WTC11 (cell line): ENCODE measurements at regions not wholly inside any gene's neighbourhood (a gene's known extent, or its start where the extent isn't known, plus 50 kb on each side); places are given as distances from the start of the nearest gene placed in this dataset.

Source experiments
- ATAC-seq: fragments of 200-7000 bp; cut with Tn5 transposase; 2 replicates; pipeline ENCODE4 v1.10.0; 2021; ENCODE audit warnings: mild to moderate bottlenecking, moderate library complexity
- CTCF ChIA-PET: fragments of 300-600 bp; sonication (Branson Sonifier 250); formaldehyde crosslinking; loops from one replicate; lab custom pipeline; 2021; ENCODE audit warnings: antibody characterized with exemption; lab: Charles Lee
- POLR2A ChIA-PET: fragments of 350-600 bp; sonication (Branson Sonifier 250); formaldehyde crosslinking; loops from one replicate; lab custom pipeline; 2021; ENCODE audit warnings: antibody characterized with exemption; lab: Charles Lee
- DNase-seq: peaks from one replicate; pipeline ENCODE4 v3.0.0; 2021; ENCODE audit warnings: low spot score
- H3K27ac Mint-ChIP-seq: 2 replicates; pipeline ENCODE4 v1.8.0; 2021; ENCODE audit warnings: mixed read lengths
- H3K27me3 Mint-ChIP-seq: 2 replicates; pipeline ENCODE4 v1.8.0; 2021; ENCODE audit warnings: low read depth, mild to moderate bottlenecking, moderate library complexity, mixed read lengths
- H3K36me3 Mint-ChIP-seq: 2 replicates; pipeline ENCODE4 v1.8.0; 2021; ENCODE audit warnings: mixed read lengths
- H3K4me1 Mint-ChIP-seq: 2 replicates; pipeline ENCODE4 v1.8.0; 2022; ENCODE audit warnings: mixed read lengths
- H3K4me3 Mint-ChIP-seq: 2 replicates; pipeline ENCODE4 v1.8.0; 2021; ENCODE audit warnings: mild to moderate bottlenecking, moderate library complexity, mixed read lengths
- H3K9me3 Mint-ChIP-seq: 2 replicates; pipeline ENCODE4 v1.8.0; 2021; ENCODE audit warnings: mixed read lengths
- ATF2 ChIP-seq: sonication (generic); formaldehyde crosslinking; IDR thresholded peaks from 2 replicates; pipeline ENCODE4 v1.8.1; 2022; ENCODE audit warnings: low read depth, missing genetic modification reagents, borderline replicate concordance
- CBFB ChIP-seq: sonication (generic); formaldehyde crosslinking; IDR thresholded peaks from 2 replicates; pipeline ENCODE4 v1.8.1; 2022; ENCODE audit warnings: mild to moderate bottlenecking, low read depth, missing genetic modification reagents
- CDX4 ChIP-seq: fragments of 250-450 bp; sonication (Bioruptor Pico); IDR thresholded peaks from 2 replicates; pipeline ENCODE4 v1.9.0; 2021; ENCODE audit warnings: moderate library complexity, mild to moderate bottlenecking, inconsistent platforms, borderline replicate concordance
- ELF4 ChIP-seq: sonication (generic); formaldehyde crosslinking; IDR thresholded peaks from 2 replicates; pipeline ENCODE4 v1.8.1; 2022; ENCODE audit warnings: low read depth, mild to moderate bottlenecking, moderate library complexity, missing genetic modification reagents
- ERG ChIP-seq: fragments of 250-450 bp; sonication (Bioruptor Pico); IDR thresholded peaks from 2 replicates; pipeline ENCODE4 v1.8.0; 2021; ENCODE audit warnings: mild to moderate bottlenecking
- FOXP1 ChIP-seq: sonication (generic); formaldehyde crosslinking; IDR thresholded peaks from 2 replicates; pipeline ENCODE4 v1.8.0; 2022; ENCODE audit warnings: missing genetic modification reagents, mild to moderate bottlenecking, moderate library complexity, borderline replicate concordance
- FOXP4 ChIP-seq: sonication (generic); formaldehyde crosslinking; IDR thresholded peaks from 2 replicates; pipeline ENCODE4 v1.8.0; 2022; ENCODE audit warnings: mild to moderate bottlenecking, missing genetic modification reagents
- GRHL2 ChIP-seq: fragments of 250-450 bp; sonication (Bioruptor Pico); IDR thresholded peaks from 2 replicates; pipeline ENCODE4 v1.8.0; 2022; ENCODE audit warnings: mild to moderate bottlenecking, moderate library complexity; ENCODE audit not compliant: insufficient replicate concordance, severe bottlenecking
- GTF2I ChIP-seq: fragments of 250-450 bp; sonication (Bioruptor Pico); conservative IDR thresholded peaks from 2 replicates; pipeline ENCODE4 v1.4.0; 2021; ENCODE audit warnings: mild to moderate bottlenecking
- IRF2 ChIP-seq: sonication (generic); formaldehyde crosslinking; IDR thresholded peaks from 2 replicates; pipeline ENCODE4 v1.8.0; 2022; ENCODE audit warnings: low read depth, missing genetic modification reagents, borderline replicate concordance
- JAZF1 ChIP-seq: fragments of 250-450 bp; sonication (Bioruptor Pico); IDR thresholded peaks from 2 replicates; pipeline ENCODE4 v1.9.0; 2021; ENCODE audit warnings: moderate library complexity, mild to moderate bottlenecking, inconsistent platforms
- KAT7 ChIP-seq: sonication (generic); formaldehyde crosslinking; IDR thresholded peaks from 2 replicates; pipeline ENCODE4 v1.8.1; 2023; ENCODE audit warnings: missing genetic modification reagents, mild to moderate bottlenecking, borderline replicate concordance
- MYBL2 ChIP-seq: sonication (generic); formaldehyde crosslinking; IDR thresholded peaks from 2 replicates; pipeline ENCODE4 v1.8.1; 2023; ENCODE audit warnings: mild to moderate bottlenecking, moderate library complexity, missing genetic modification reagents
- NFE2L1 ChIP-seq: sonication (generic); formaldehyde crosslinking; IDR thresholded peaks from 2 replicates; pipeline ENCODE4 v1.8.1; 2023; ENCODE audit warnings: missing genetic modification reagents
- NFYB ChIP-seq: sonication (generic); formaldehyde crosslinking; conservative IDR thresholded peaks from 2 replicates; pipeline ENCODE4 v1.8.0; 2022; ENCODE audit warnings: low read depth, missing genetic modification reagents
- NR2C2 ChIP-seq: sonication (generic); formaldehyde crosslinking; IDR thresholded peaks from 2 replicates; pipeline ENCODE4 v1.8.0; 2022; ENCODE audit warnings: mild to moderate bottlenecking, missing genetic modification reagents
- PREB ChIP-seq: sonication (generic); formaldehyde crosslinking; IDR thresholded peaks from 2 replicates; pipeline ENCODE4 v1.8.1; 2022; ENCODE audit warnings: mild to moderate bottlenecking, missing genetic modification reagents, moderate library complexity, borderline replicate concordance
- RELA ChIP-seq: sonication (generic); formaldehyde crosslinking; IDR thresholded peaks from 2 replicates; pipeline ENCODE4 v1.8.1; 2022; ENCODE audit warnings: missing genetic modification reagents, mild to moderate bottlenecking, borderline replicate concordance
- RORB ChIP-seq: fragments of 250-450 bp; sonication (Bioruptor Pico); IDR thresholded peaks from 2 replicates; pipeline ENCODE4 v1.9.0; 2021; ENCODE audit warnings: mild to moderate bottlenecking
- SP1 ChIP-seq: sonication (generic); formaldehyde crosslinking; conservative IDR thresholded peaks from 2 replicates; pipeline ENCODE4 v1.8.1; 2022; ENCODE audit warnings: missing genetic modification reagents
- TCF7 ChIP-seq: sonication (generic); formaldehyde crosslinking; IDR thresholded peaks from 2 replicates; pipeline ENCODE4 v1.8.0; 2022; ENCODE audit warnings: mild to moderate bottlenecking, low read depth, missing genetic modification reagents, moderate library complexity
- TEAD4 ChIP-seq: sonication (generic); formaldehyde crosslinking; IDR thresholded peaks from 2 replicates; pipeline ENCODE4 v1.8.0; 2022; ENCODE audit warnings: mild to moderate bottlenecking, missing genetic modification reagents
- TP53 ChIP-seq: sonication (generic); formaldehyde crosslinking; IDR thresholded peaks from 2 replicates; pipeline ENCODE4 v1.8.1; 2023; ENCODE audit warnings: mild to moderate bottlenecking, missing genetic modification reagents
- USF1 ChIP-seq: sonication (generic); formaldehyde crosslinking; IDR thresholded peaks from 2 replicates; pipeline ENCODE4 v1.8.0; 2022; ENCODE audit warnings: mild to moderate bottlenecking, missing genetic modification reagents
- ZBTB21 ChIP-seq: sonication (generic); formaldehyde crosslinking; IDR thresholded peaks from 2 replicates; pipeline ENCODE4 v1.8.1; 2023; ENCODE audit warnings: mild to moderate bottlenecking, missing genetic modification reagents, borderline replicate concordance
- ZMAT4 ChIP-seq: fragments of 250-450 bp; sonication (Bioruptor Pico); IDR thresholded peaks from 2 replicates; pipeline ENCODE4 v1.9.0; 2021; ENCODE audit warnings: mild to moderate bottlenecking
- ZNF425 ChIP-seq: fragments of 250-450 bp; sonication (Bioruptor Pico); conservative IDR thresholded peaks from 2 replicates; pipeline ENCODE4 v1.9.0; 2021; ENCODE audit warnings: mild to moderate bottlenecking

- no peak for ATAC-seq
- H3K4me3 Mint-ChIP-seq = no peak overlapping the region
- DNase-seq = no peak
- no peaks in the 10 kb centered on the region for H3K27me3 Mint-ChIP-seq
- H3K27ac Mint-ChIP-seq = no peak overlapping the region
- POLR2A ChIA-PET = no interaction called here
- CTCF ChIA-PET = interaction anchor here (1.0 to 1.6 kb wide), 2 partner anchors 13 to 111 kb away, joined by 4 read pairs; no protein-coding TSS in a partner anchor
- no peaks in the 10 kb centered on the region for H3K4me1 Mint-ChIP-seq
- H3K36me3 Mint-ChIP-seq = no peaks in the 10 kb centered on the region
- peaks cover 11% of the 10 kb centered on the region for H3K9me3 Mint-ChIP-seq
- TF ChIP-seq KAT7 (CRISPR knock-in tag) (no peak), SP1 (no peak), TCF7 (CRISPR knock-in tag) (no peak), CDX4 (no peak), RELA (CRISPR knock-in tag) (no peak), NR2C2 (no peak), ELF4 (CRISPR knock-in tag) (no peak), USF1 (CRISPR knock-in tag) (no peak), PREB (CRISPR knock-in tag) (no peak), JAZF1 (CRISPR knock-in tag) (no peak), TP53 (CRISPR knock-in tag) (no peak), FOXP4 (CRISPR knock-in tag) (no peak), RORB (no peak), FOXP1 (CRISPR knock-in tag) (no peak), GRHL2 (no peak), CBFB (CRISPR knock-in tag) (no peak), ERG (CRISPR knock-in tag) (no peak), IRF2 (no peak), TEAD4 (CRISPR knock-in tag) (no peak)
Measured at GRCh38 chr2:64376926-64377325, 77.0 kb upstream of the LGALSL start.

- ChIA-PET POLR2A (no interaction called here), CTCF (interaction anchor here (1.2 kb wide), 1 partner anchor 108 kb away, joined by 3 read pairs; no protein-coding TSS in a partner anchor)
- no peak overlapping the region for H3K4me3 Mint-ChIP-seq
- peaks cover 11% of the 10 kb centered on the region for H3K9me3 Mint-ChIP-seq
- no peak overlapping the region for H3K27ac Mint-ChIP-seq
- no peaks in the 10 kb centered on the region for H3K4me1 Mint-ChIP-seq
- H3K36me3 Mint-ChIP-seq = no peaks in the 10 kb centered on the region
- H3K27me3 Mint-ChIP-seq = no peaks in the 10 kb centered on the region
- DNase-seq (no peak), ATAC-seq (no peak)
- TF ChIP-seq CDX4 (no peak), ZNF425 (CRISPR knock-in tag) (no peak), NFYB (CRISPR knock-in tag) (no peak), NFE2L1 (CRISPR knock-in tag) (no peak), MYBL2 (CRISPR knock-in tag) (no peak), GTF2I (no peak), ZMAT4 (CRISPR knock-in tag) (no peak), ZBTB21 (no peak), ATF2 (CRISPR knock-in tag) (no peak)
Measured at GRCh38 chr2:64379186-64379585, 74.8 kb upstream of the LGALSL start.
